ENCODE measurements at regions not wholly inside any gene's neighbourhood (a gene's known extent, or its start where the extent isn't known, plus 50 kb on each side); places are given as distances from the start of the nearest gene placed in this dataset.

GRCh38 chr18:67875060-67875459 lies 358.5 kb upstream of the DSEL start:
- CTCF ChIA-PET, result no interaction called here
- H3K9me3 ChIP-seq (ENCODE audit: control insufficient read depth, insufficient read depth, low read depth, low read length), result no peaks in the 10 kb centered on the region

GRCh38 chr18:67865400-67865799 lies 348.9 kb upstream of the DSEL start:
- no peak for TF ChIP-seq POLR2AphosphoS5 (IDR thresholded peaks at IDR 0.05; ENCODE audit: low read depth, low read length)
- no peak for TF ChIP-seq SIN3A (IDR thresholded peaks at IDR 0.05; ENCODE audit: borderline replicate concordance, insufficient read depth, low read depth, low read length)
- TF ChIP-seq CTCF (IDR thresholded peaks at IDR 0.05), result no peak
- no peak for TF ChIP-seq TCF7L2 (IDR thresholded peaks at IDR 0.05; ENCODE audit: low read depth, low read length)
- no peak for TF ChIP-seq REST (IDR thresholded peaks at IDR 0.05; ENCODE audit: insufficient read depth in 1 of 2, low read depth in 2 of 2, low read length in 1 of 2)
- BruUV-seq (replicated peaks), result no TSS peak
- intact Hi-C loops (cut with micrococcal nuclease; ENCODE audit: unreplicated experiment) (no loop called here), in situ Hi-C loops (cut with HindIII; ENCODE audit: low pct_unique_long_range_greater_than_20kb, low sequenced_read_pairs) (no loop called here)
- Histone ChIP-seq H3K9me3 (ENCODE audit: control insufficient read depth, insufficient read depth, low read depth, low read length) (no peaks in the 10 kb centered on the region), H3K4me1 (ENCODE audit: control insufficient read depth, insufficient read depth, low read length) (no peaks in the 10 kb centered on the region), H3K27me3 (ENCODE audit: control insufficient read depth, insufficient read depth, low read length) (no peaks in the 10 kb centered on the region), H3K4me3 (ENCODE audit: low read depth in 2 of 2, low read length in 2 of 2) (no peak overlapping the region), H3K27ac (ENCODE audit: low read length) (no peak overlapping the region), H3K36me3 (ENCODE audit: control insufficient read depth, insufficient read depth, low read length) (no peaks in the 10 kb centered on the region)
- POLR2A ChIA-PET, result no interaction called here
- no peak for ATAC-seq
- CTCF ChIA-PET, result no interaction called here
- DNase-seq (ENCODE audit: low read depth, low spot score), result no peak

More at GRCh38 chr18:67875060-67875459, 358.5 kb upstream of the DSEL start:
- no peaks in the 10 kb centered on the region for H3K4me1 ChIP-seq (ENCODE audit: control insufficient read depth, insufficient read depth, low read length)
- H3K4me3 ChIP-seq (ENCODE audit: low read depth in 2 of 2, low read length in 2 of 2), result no peak overlapping the region
- POLR2A ChIA-PET, result no interaction called here
- no peaks in the 10 kb centered on the region for H3K36me3 ChIP-seq (ENCODE audit: control insufficient read depth, insufficient read depth, low read length)
- BruUV-seq (replicated peaks), result no TSS peak
- in situ Hi-C loops (cut with HindIII; ENCODE audit: low pct_unique_long_range_greater_than_20kb, low sequenced_read_pairs), result no loop called here
- no peaks in the 10 kb centered on the region for H3K27me3 ChIP-seq (ENCODE audit: control insufficient read depth, insufficient read depth, low read length)
- DNase-seq (ENCODE audit: low read depth, low spot score), result no peak
- H3K27ac ChIP-seq (ENCODE audit: low read length), result no peak overlapping the region
- no peak for ATAC-seq
- no peak for TF ChIP-seq SIN3A (IDR thresholded peaks at IDR 0.05; ENCODE audit: borderline replicate concordance, insufficient read depth, low read depth, low read length)
- TF ChIP-seq REST (IDR thresholded peaks at IDR 0.05; ENCODE audit: insufficient read depth in 1 of 2, low read depth in 2 of 2, low read length in 1 of 2), result no peak
- TF ChIP-seq TCF7L2 (IDR thresholded peaks at IDR 0.05; ENCODE audit: low read depth, low read length), result no peak
- no peak for TF ChIP-seq POLR2AphosphoS5 (IDR thresholded peaks at IDR 0.05; ENCODE audit: low read depth, low read length)
- no peak for TF ChIP-seq CTCF (IDR thresholded peaks at IDR 0.05)
- intact Hi-C loops (cut with micrococcal nuclease; ENCODE audit: unreplicated experiment), result no loop called here
